HCT116 (cell line): ENCODE measurements at regions not wholly inside any gene's neighbourhood (a gene's known extent, or its start where the extent isn't known, plus 50 kb on each side); places are given as distances from the start of the nearest gene placed in this dataset.

ENCODE experiments used
- ATAC-seq: fragments of 200-7000 bp; cut with Tn5 transposase; 2 replicates; pipeline ENCODE4 v1.9.1; 2020; ENCODE audit warnings: mild to moderate bottlenecking, moderate library complexity
- BruUV-seq: library from RNA; stranded (reverse); fragments of 400-500 nt; replicated peaks from 2 replicates; lab custom pipeline; 2021; lab: Mats Ljungman, UMichigan
- CTCF ChIA-PET: fragments of 300-600 bp; sonication (Branson Sonifier 250); formaldehyde crosslinking; loops from one replicate; lab custom pipeline; 2021; ENCODE audit warnings: antibody characterized with exemption; lab: Charles Lee
- POLR2A ChIA-PET: fragments of 300-600, 350-600 bp; sonication (Branson Sonifier 250); formaldehyde crosslinking; loops from one replicate; lab custom pipeline; 2021; ENCODE audit warnings: antibody characterized with exemption; lab: Charles Lee
- RAD21 ChIA-PET, 2 experiments: fragments of 300-600 bp; sonication (Branson Sonifier 250); formaldehyde crosslinking; loops; one replicate each; lab custom pipeline; 2023; ENCODE audit warnings: low total read pairs in 2 of 2; ENCODE audit not compliant: uncharacterized antibody in 2 of 2, unreplicated experiment in 2 of 2, low non-redundant PET in 1 of 2; lab: Charles Lee
- DNase-seq: peaks from one replicate; pipeline ENCODE4 v3.0.0-alpha.2; 2010; ENCODE audit warnings: low read depth, low spot score
- H2AFZ ChIP-seq: fragments of 200-600 bp; shearing (Covaris generic), sonication (generic); 2 replicates; pipeline ENCODE4 v1.6.1; 2017; ENCODE audit warnings: low read depth, mixed run types, mixed read lengths, antibody characterized with exemption, low read length; ENCODE audit not compliant: poor library complexity, severe bottlenecking
- H3K27ac ChIP-seq: 2 replicates; pipeline ENCODE4 v1.5.1; 2012; ENCODE audit warnings: low read depth, low read length
- H3K27me3 ChIP-seq: fragments of 200-600 bp; sonication (generic); 2 replicates; pipeline ENCODE4 v1.6.1; 2016; ENCODE audit warnings: mixed run types, low read length, mixed read lengths; ENCODE audit not compliant: insufficient read depth
- H3K36me3 ChIP-seq, 2 experiments: fragments of 200-500 bp in 1 of 2; fragments of 200-600 bp in 1 of 2; sonication (Bioruptor generic) in 1 of 2; sonication (generic) in 1 of 2; 2 replicates each; pipeline versions ENCODE4 v1.5.1 to v1.6.1; 2014 to 2016; ENCODE audit warnings: low read length in 2 of 2, inconsistent platforms in 1 of 2, mixed read lengths in 1 of 2, mixed run types in 1 of 2; ENCODE audit not compliant: insufficient read depth in 2 of 2, control insufficient read depth in 1 of 2
- H3K4me1 ChIP-seq, 2 experiments: fragments of 200-600 bp in 1 of 2; sonication (generic) in 1 of 2; 2 replicates each; pipeline versions ENCODE4 v1.5.1 to v1.6.1; 2012 to 2017; ENCODE audit warnings: low read length in 2 of 2, inconsistent platforms in 1 of 2, mild to moderate bottlenecking in 1 of 2, mixed read lengths in 1 of 2, mixed run types in 1 of 2, moderate library complexity in 1 of 2; ENCODE audit not compliant: insufficient read depth in 2 of 2, control insufficient read depth in 1 of 2
- H3K4me2 ChIP-seq: fragments of 200-600 bp; sonication (generic); 2 replicates; pipeline ENCODE4 v1.6.1; 2017; ENCODE audit warnings: mixed run types, low read length, mixed read lengths
- H3K4me3 ChIP-seq, 2 experiments: fragments of 200-600 bp in 1 of 2; sonication (generic) in 1 of 2; replicated peaks in 1 of 2; 2 replicates each; pipeline ENCODE4 v1.5.1; 2011 to 2016; ENCODE audit warnings: low read length in 2 of 2, control low read depth in 1 of 2, low read depth in 1 of 2, mild to moderate bottlenecking in 1 of 2, mixed read lengths in 1 of 2, mixed run types in 1 of 2
- H3K79me2 ChIP-seq: fragments of 200-600 bp; sonication (generic); 2 replicates; pipeline ENCODE4 v1.6.1; 2017; ENCODE audit warnings: mild to moderate bottlenecking, mixed run types, low read length, moderate library complexity, mixed read lengths; ENCODE audit not compliant: insufficient read depth
- H3K9ac ChIP-seq: fragments of 200-600 bp; sonication (generic); 2 replicates; pipeline ENCODE4 v1.6.1; 2016; ENCODE audit warnings: low read length, mixed read lengths
- H3K9me2 ChIP-seq: fragments of 200-600 bp; sonication (generic), shearing (Covaris generic); 2 replicates; pipeline ENCODE4 v1.6.1; 2017; ENCODE audit warnings: mixed run types, mild to moderate bottlenecking, moderate library complexity; ENCODE audit not compliant: insufficient read depth
- H3K9me3 ChIP-seq, 2 experiments: fragments of 200-500 bp in 1 of 2; fragments of 200-600 bp in 1 of 2; sonication (Bioruptor generic) in 1 of 2; sonication (generic) in 1 of 2; 2 replicates each; pipeline ENCODE4 v1.6.1; 2014 to 2017; ENCODE audit warnings: low read length in 2 of 2, mixed read lengths in 2 of 2, inconsistent platforms in 1 of 2, low read depth in 1 of 2, mild to moderate bottlenecking in 1 of 2, mixed run types in 1 of 2, moderate library complexity in 1 of 2; ENCODE audit not compliant: control insufficient read depth in 1 of 2, insufficient read depth in 1 of 2
- H4K20me1 ChIP-seq: fragments of 200-600 bp; sonication (generic), shearing (Covaris generic); 2 replicates; pipeline ENCODE4 v1.6.1; 2017; ENCODE audit warnings: mixed run types, mild to moderate bottlenecking, moderate library complexity; ENCODE audit not compliant: insufficient read depth
- CBX3 ChIP-seq: IDR thresholded peaks from 2 replicates; pipeline ENCODE4 v1.6.1; 2012; ENCODE audit warnings: low read depth
- CEBPB ChIP-seq: IDR thresholded peaks from 2 replicates; pipeline ENCODE4 v1.6.1; 2012; ENCODE audit warnings: low read depth
- CTCF ChIP-seq, 3 experiments: fragments of 200-600 bp in 1 of 3; sonication (generic) in 1 of 3; IDR thresholded peaks in 2 of 3; conservative IDR thresholded peaks in 1 of 3; 2 replicates each; pipeline ENCODE4 v1.5.1; 2012 to 2017; ENCODE audit warnings: low read depth in 2 of 3, low read length in 2 of 3, antibody characterized with exemption in 1 of 3, borderline replicate concordance in 1 of 3, control low read depth in 1 of 3, mild to moderate bottlenecking in 1 of 3, mixed read lengths in 1 of 3, mixed run types in 1 of 3, moderate library complexity in 1 of 3; ENCODE audit not compliant: insufficient read depth in 1 of 3
- EGR1 ChIP-seq: IDR thresholded peaks from 2 replicates; pipeline ENCODE4 v1.6.1; 2012; ENCODE audit warnings: low read depth
- ELF1 ChIP-seq: IDR thresholded peaks from 2 replicates; pipeline ENCODE4 v1.6.1; 2012; ENCODE audit warnings: low read depth, borderline replicate concordance
- EZH2 ChIP-seq: fragments of 200-600 bp; sonication (generic); IDR thresholded peaks from 2 replicates; pipeline ENCODE4 v1.6.1; 2017; ENCODE audit warnings: antibody characterized with exemption, mixed run types
- EZH2phosphoT487 ChIP-seq: fragments of 200-600 bp; IDR thresholded peaks from 2 replicates; pipeline ENCODE4 v1.6.1; 2018; ENCODE audit warnings: antibody characterized with exemption, borderline replicate concordance
- JUND ChIP-seq: IDR thresholded peaks from 2 replicates; pipeline ENCODE4 v1.6.1; 2012
- MAX ChIP-seq: IDR thresholded peaks from 2 replicates; pipeline ENCODE4 v1.6.1; 2012
- POLR2A ChIP-seq: IDR thresholded peaks from 2 replicates; pipeline ENCODE4 v1.7.0; 2011; ENCODE audit warnings: borderline replicate concordance; ENCODE audit not compliant: insufficient read depth, insufficient read length; ENCODE audit errors: extremely low read depth
- POLR2AphosphoS5 ChIP-seq: IDR thresholded peaks from 2 replicates; pipeline ENCODE4 v1.6.1; 2011; ENCODE audit warnings: mild to moderate bottlenecking, low read depth, low read length, moderate library complexity
- SIN3A ChIP-seq: IDR thresholded peaks from 2 replicates; pipeline ENCODE4 v1.6.1; 2012; ENCODE audit warnings: low read depth
- SP1 ChIP-seq: IDR thresholded peaks from 2 replicates; pipeline ENCODE4 v1.6.1; 2012; ENCODE audit warnings: low read depth
- TCF7L2 ChIP-seq: IDR thresholded peaks from 2 replicates; pipeline ENCODE4 v1.7.0; 2011; ENCODE audit warnings: borderline replicate concordance, inconsistent platforms; ENCODE audit not compliant: insufficient read depth, insufficient read length; ENCODE audit errors: extremely low read depth
- intact Hi-C: fragments of 100-400 bp; cut with micrococcal nuclease; formaldehyde crosslinking; loops from 2 replicates; pipeline ENCODE4 v1.10.0; 2022

GRCh38 chr2:75253526-75253925 is 54.2 kb upstream of the TACR1 start:
- ChIA-PET RAD21 (no interaction called here), POLR2A (no interaction called here)

More at GRCh38 chr2:75253526-75253925, 54.2 kb upstream of the TACR1 start:
- no peak overlapping the region for H3K4me3 ChIP-seq
- no peak overlapping the region for H3K27ac ChIP-seq
- H3K27me3 ChIP-seq = peaks cover 30% of the 10 kb centered on the region
- no peaks in the 10 kb centered on the region for H3K9me2 ChIP-seq
- no peak overlapping the region for H3K9ac ChIP-seq
- H3K4me2 ChIP-seq = no peak overlapping the region
- BruUV-seq = no TSS peak
- no peak for TF ChIP-seq POLR2A
- TF ChIP-seq EZH2 = no peak
- no peak for TF ChIP-seq EZH2phosphoT487
- TF ChIP-seq SIN3A = no peak
- TF ChIP-seq ELF1 = no peak
- TF ChIP-seq CEBPB = no peak
- TF ChIP-seq CTCF (IDR thresholded peaks at IDR 0.05 in 2 of 3, conservative IDR thresholded peaks at IDR 0.05 in 1 of 3; ENCODE audit: borderline replicate concordance in 1 of 3, insufficient read depth in 1 of 3, low read depth in 2 of 3, low read length in 2 of 3) = no peak
- TF ChIP-seq POLR2AphosphoS5 = no peak
- TF ChIP-seq EGR1 = no peak
- no peak for TF ChIP-seq JUND
- no peak for TF ChIP-seq TCF7L2
- no peak for TF ChIP-seq CBX3
- TF ChIP-seq MAX = no peak
- no peak for TF ChIP-seq SP1
- no peak overlapping the region for H2AFZ ChIP-seq
- intact Hi-C loops = no loop called here
- DNase-seq = no peak
- 0 out of 4 replicates have a peak, but pooled peaks cover 0 to 3% of the 10 kb centered on the region in 2 experiments for H3K9me3 ChIP-seq
- ATAC-seq = no peak
- H3K4me1 ChIP-seq = no peaks in the 10 kb centered on the region
- H4K20me1 ChIP-seq = no peaks in the 10 kb centered on the region
- H3K79me2 ChIP-seq = no peaks in the 10 kb centered on the region
- CTCF ChIA-PET = no interaction called here
- H3K36me3 ChIP-seq = no peaks in the 10 kb centered on the region
